NCI-H69 (cell line): ENCODE measurements at regions not wholly inside any gene's neighbourhood (a gene's known extent, or its start where the extent isn't known, plus 50 kb on each side); places are given as distances from the start of the nearest gene placed in this dataset.
A peak's percentile ranks its signal among the peaks of the same experiment; 100 is the strongest.
"Not testable (repeated sequence)": the region's sequence is repeated elsewhere in the genome, so short reads cannot be mapped to it uniquely, and the experiment has no call there.

Source experiments
- DNase-seq: peaks from one replicate; lab custom pipeline; 2025; lab: John Stamatoyannopoulos, UW

- no peak for DNase-seq
These were observed 122.4 kb upstream of the SMURF2 start for GRCh38 chr17:64784353-64785010.

- DNase-seq: no peak
These were observed 121.6 kb upstream of the SMURF2 start for GRCh38 chr17:64783556-64784352.

GRCh38 chr17:64783031-64783461 lies 120.9 kb upstream of the SMURF2 start:
- DNase-seq: no peak

- no peak for DNase-seq
These were observed 119.9 kb upstream of the SMURF2 start for GRCh38 chr17:64781810-64782555.

GRCh38 chr17:64781014-64781756 lies 119.1 kb upstream of the SMURF2 start:
- DNase-seq: peak; percentile 56

- DNase-seq: peak; percentile 72
These were observed 118.2 kb upstream of the SMURF2 start for GRCh38 chr17:64780096-64781013.

- peak; percentile 22 for DNase-seq
These were observed 117.4 kb upstream of the SMURF2 start for GRCh38 chr17:64779376-64780095.

- DNase-seq: not testable (repeated sequence)
These were observed 116.9 kb upstream of the SMURF2 start for GRCh38 chr17:64779098-64779375.

GRCh38 chr17:64778240-64779097 lies 116.4 kb upstream of the SMURF2 start:
- DNase-seq: peak; percentile 74

GRCh38 chr17:64777415-64778239 lies 115.5 kb upstream of the SMURF2 start:
- peak; percentile 77 for DNase-seq

- DNase-seq: peak; percentile 95
These were observed 114.8 kb upstream of the SMURF2 start for GRCh38 chr17:64776720-64777414.

- DNase-seq: no peak
These were observed 113.8 kb upstream of the SMURF2 start for GRCh38 chr17:64775701-64776570.

- no peak for DNase-seq
These were observed 112.9 kb upstream of the SMURF2 start for GRCh38 chr17:64774888-64775540.

GRCh38 chr17:64773836-64774761 lies 112.0 kb upstream of the SMURF2 start:
- DNase-seq: peak; percentile 91

- no peak for DNase-seq
These were observed 111.3 kb upstream of the SMURF2 start for GRCh38 chr17:64773386-64773835.
